GM18507 (cell line): ENCODE measurements at regions not wholly inside any gene's neighbourhood (a gene's known extent, or its start where the extent isn't known, plus 50 kb on each side); places are given as distances from the start of the nearest gene placed in this dataset.

Experiments used
- DNase-seq: peaks from one replicate; pipeline ENCODE4 v3.0.0; 2011; ENCODE audit warnings: low read depth; ENCODE audit not compliant: insufficient read length; ENCODE audit errors: extremely low spot score
- FAIRE-seq: peaks from 2 replicates; lab custom pipeline; 2011; peaks lifted over from hg19 to GRCh38; lab: Jason Lieb, UNC

DNA sequence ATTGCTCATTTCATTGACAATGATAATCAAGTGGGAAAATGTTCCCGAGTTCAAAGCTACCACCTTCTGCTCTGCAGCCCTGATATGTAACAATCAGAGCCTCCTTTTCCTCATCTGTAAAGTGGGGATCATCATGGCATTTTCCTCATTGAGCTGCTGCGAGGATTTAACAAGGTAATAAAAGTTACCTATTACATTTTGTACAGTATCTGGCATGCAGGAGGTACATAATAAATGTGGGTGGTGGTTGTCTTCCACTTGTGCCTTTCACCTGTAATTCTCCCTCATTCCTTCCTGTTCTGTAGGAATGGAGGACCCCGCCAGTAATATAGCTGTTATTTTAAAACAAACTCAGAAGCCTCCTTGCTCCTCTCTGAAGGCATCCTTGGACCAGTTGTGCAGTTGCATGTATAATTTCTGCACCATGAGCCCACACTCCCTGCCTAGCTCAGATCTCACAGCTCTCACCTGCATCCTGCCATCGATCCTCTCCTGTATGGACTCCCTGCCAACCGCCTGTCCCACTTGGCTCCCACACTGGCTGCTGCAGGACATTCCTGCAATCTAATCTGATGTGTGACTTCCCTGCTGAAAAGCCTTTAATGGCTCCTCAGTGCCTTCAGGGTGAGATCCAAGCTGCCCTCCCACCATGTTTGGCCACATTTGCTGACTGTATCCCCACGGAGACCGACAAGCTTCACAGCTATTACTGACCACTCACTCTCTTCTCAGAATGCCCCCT lies 350.4 kb downstream of the EN1 start:
- DNase-seq (no peak), FAIRE-seq (no peak)

DNA sequence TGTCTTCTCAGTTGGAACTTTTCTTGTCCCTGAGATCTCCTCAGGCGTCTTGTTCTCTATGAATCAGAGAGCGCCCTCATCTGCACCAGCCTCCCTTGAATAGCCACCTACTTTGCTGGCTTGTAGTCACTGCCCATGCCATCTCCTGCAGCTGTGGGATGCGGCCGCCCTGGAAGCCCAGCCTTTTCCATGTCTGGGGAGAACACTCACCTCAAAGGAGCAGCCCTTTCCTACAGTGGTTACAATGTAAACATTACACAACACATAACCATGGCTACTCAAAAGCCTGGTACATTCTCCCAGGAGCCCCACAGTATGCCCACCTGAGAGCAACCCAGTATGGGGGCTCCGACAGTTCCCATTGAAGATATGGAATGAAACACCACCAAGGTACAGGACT lies 351.0 kb downstream of the EN1 start:
- DNase-seq (no peak), FAIRE-seq (no peak)

DNA sequence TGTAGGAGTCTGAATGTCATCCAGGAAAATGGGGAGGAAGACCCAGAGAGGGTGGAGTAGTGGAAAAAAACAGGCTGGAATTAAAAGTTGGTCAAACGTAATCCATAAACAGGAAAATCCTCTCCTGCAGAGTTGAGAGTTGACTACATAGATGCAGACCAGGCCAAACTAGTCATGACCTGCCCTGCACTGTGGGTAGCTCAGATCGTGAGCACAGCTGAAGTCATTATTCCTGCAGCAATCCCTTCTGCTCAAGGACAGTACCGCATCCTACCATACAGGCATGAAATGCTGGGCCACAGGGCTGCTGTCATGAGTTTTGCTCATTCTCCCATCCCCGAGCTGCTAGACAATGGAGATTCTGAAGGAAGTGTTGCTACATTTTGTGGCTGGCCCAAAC lies 352.2 kb downstream of the EN1 start:
- FAIRE-seq (no peak), DNase-seq (no peak)

DNA sequence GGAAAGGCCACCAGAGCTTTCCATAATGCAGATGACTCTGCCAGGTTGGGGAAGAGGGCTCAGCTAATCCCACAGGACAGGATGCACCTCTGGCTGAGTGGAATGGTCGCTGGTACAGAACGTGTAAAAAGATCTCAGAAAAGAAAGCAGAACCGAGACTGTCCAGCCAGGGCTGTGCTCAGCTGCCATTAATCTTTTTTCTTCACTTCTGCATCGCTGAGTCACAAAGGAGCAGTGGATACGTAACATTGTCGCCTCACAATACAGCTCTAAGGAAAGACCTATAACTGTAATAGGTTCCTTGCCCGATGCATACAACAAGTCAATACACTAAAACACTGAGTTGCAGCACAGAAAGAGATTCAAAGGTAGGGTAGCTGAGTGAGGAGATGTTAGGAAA lies 354.2 kb downstream of the EN1 start:
- FAIRE-seq (no peak), DNase-seq (no peak)

DNA sequence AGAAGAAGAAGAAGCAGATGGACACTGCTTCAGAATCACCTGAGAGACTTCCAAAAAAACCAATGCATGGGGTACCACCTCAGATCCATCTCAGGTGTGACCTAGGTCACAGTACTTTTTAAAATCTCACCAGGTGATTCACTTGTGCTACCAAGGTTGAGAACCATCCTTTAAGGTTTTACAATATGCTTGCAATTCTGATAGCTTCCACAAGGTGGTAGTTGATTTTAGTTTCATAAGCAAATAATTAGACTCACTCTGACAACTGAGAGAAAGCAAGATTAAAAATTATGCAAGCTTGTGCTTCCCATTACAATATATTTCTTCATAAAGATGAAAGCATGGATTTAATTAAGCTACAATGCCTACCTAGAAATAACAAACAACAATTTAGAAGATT lies 355.1 kb downstream of the EN1 start:
- FAIRE-seq (no peak), DNase-seq (no peak)

DNA sequence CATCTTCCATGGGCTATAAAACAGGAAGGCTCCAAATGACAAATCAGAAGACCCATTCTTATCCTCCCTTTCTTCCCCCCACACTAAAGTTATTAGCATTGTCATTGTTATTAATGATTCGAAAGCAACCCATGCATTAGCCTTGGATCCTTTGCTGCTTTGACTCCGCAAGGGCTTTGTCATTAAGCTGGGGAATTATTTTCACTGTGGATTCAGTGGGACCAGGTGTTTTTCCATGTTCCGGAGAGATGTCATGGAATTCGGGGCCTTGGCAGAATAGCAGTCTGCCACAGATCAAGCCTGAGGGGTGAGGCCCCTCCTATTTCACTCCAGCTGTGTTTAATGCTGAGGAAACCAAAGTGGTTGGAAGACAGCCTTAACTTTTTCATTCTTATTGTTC lies 357.1 kb downstream of the EN1 start:
- FAIRE-seq: no peak
- DNase-seq: no peak

DNA sequence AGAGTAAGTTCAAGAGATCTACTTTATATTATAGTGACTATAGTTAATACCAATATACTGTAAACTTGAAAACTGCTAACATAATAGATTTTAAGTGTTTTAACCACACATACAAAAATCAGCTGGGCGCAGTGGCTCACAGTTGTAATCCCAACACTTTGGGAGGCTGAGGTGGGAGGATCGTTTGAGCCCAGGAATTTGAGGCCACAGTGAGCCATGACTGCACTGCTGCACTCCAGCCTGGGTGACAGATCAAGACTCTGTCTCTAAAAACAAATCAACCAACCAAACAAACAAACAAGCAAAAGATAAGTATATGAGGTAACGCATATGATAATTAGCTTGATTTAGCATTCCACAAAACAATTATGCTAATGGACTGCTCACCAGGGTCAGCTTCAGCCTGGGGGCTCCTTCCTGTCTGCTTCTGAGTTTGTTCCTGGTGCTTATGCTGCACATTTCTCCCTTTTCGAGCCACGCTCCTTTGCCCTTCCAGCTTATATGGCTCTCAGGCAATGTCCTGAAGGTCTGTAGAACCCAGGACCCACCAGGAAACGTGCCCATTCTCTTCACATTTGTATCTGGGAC lies 357.6 kb downstream of the EN1 start:
- DNase-seq (no peak), FAIRE-seq (no peak)

DNA sequence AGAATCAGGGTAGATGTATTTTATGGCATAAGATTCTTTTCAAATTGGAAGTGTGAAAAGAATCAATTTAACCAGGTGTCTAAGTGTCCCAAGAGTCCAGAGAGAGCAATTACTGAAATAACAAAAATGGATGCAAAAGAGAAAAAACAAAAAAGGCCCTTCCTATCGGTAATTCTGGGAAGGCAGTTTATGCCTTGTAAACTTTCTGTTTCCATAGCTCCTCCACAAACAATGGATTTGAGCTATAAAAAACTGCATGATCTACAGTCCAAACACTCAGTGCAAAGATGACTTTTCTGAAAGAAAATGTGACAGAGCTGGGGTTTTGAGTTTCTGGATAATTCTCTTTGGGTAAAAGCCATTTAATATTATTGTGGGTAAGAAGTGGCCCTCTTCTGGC lies 366.1 kb downstream of the EN1 start:
- no peak for FAIRE-seq
- no peak for DNase-seq

DNA sequence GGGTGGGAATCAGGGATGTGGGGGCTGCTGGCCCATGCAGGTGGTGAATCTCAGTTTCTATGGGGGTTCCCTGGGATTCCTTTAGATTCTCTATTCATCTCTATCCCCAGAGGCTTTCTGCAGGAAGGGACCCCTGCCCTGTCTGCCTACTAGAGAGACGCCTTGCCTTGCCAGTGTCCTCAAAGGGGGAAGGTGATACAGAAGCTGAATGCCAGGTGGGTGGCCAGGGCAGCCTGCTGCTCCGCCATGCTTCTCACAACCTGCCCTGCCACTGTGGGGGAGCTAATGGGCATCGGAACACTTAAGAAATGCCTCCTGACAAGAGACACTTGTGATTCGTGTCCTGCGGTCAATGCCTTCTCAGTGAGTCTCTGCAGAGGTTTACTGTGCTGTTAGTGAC lies 368.4 kb downstream of the EN1 start:
- FAIRE-seq (no peak), DNase-seq (no peak)

DNA sequence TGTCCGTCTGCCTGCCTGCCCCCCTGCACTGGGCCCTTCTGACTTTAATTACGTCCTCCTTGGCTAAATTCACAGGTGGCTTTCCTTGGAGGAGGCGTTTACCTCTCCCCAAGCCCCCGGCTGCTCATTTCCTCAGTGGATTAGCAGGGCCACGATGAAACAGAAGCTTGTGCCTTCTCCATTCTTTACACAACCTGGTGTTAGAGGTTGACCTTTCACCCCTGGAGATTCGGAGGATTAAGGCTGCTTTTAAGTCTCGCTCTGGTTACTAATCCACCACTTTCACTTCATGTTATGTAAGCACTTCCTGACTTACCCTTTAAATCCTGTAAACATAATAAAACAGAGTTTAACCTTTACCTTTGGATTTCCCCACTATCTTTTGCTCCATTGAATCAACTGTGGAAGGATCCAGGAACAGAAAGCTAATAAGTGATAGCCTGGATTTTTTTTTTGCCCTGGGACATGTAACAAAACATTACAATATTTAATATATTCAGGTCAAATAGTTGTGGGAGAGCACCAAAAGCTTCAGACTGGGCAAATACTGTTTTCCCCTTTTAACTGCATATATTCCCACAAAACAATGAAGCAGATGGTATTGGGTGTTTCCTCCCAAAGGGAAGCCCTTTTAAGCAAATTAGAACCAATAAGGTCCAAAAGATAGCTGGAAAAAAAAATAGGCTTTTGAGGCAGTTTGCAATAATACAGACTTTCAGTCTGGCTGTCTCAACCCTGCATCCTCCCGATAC lies 370.2 kb downstream of the EN1 start:
- FAIRE-seq: no peak
- DNase-seq: no peak

DNA sequence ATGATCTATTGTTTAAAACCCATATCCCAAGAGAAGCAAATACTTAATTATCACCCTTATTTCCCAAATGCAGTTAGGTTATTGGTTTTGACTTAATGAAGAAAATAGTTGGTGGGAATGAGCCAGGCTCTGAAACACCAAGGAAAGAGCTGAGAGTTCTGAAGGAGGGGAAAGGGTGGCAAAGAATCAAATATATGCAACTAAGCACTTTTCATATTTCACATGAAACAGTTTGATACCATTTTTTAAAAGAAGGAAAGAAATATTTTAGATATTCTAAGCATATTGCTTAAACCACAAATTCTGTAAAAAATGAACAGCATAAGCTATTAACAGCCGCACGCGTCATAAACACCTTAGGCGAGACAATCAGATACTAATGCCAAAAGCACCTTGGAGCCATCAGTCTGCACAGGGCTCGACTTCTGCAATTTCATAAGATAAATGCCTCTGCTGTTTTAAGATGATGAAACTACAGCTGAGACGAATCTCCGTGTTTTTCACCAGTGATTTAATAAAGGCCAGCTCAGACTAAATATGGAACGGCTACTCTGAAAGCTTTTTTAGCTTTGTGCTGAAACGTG lies 371.7 kb downstream of the EN1 start:
- DNase-seq (no peak), FAIRE-seq (no peak)

DNA sequence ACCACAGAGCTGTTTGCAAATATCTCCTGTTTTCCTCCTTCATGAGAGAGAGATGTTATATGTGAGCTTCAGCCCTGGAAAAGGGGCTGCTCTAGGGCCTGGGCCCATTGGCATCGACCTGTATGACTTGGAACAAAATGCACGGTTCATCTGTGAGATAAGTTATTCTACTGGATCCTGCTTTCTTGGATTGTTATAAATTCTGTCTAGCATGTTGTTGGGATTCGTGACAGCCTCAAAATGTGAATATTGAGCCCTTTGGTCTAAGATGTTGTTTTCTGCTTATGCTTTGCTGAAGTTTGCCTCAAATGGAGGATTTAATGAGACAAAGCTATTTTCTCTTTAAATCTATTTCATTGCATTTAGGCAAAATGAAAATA lies 372.9 kb downstream of the EN1 start:
- FAIRE-seq: no peak
- DNase-seq: no peak

DNA sequence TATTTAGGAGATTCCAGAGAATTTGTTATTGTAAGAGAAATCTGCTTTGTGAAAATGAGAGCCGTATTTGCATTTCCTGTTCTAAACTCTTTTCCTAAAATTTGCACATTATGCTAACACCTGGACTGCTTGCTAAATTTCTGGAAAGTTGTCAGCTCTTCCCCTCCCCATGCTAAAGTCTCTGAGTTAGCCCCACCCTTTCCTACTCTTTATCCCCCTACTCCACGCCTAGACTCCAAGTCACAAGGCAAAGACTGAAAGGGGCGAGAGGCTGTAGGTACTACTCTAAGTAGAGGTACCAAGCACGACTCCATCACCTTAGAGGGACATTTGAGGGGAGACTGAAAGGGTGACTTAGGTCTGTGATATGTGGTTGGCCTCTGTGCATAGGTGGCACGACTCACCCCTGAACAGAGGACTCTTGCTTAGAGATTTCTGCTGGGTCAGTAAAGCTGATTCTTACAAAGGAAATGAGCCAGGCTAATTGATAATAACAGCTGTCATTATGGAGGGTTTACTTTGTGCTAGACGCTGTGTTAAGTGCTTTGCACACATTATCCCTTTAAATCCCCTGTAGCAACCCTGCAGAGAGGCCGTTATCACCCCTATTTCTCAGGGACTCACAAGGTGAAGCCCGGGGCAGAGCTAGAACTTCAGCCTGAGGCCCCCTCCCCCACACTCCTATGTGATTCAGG lies 373.5 kb downstream of the EN1 start:
- FAIRE-seq (no peak), DNase-seq (no peak)

DNA sequence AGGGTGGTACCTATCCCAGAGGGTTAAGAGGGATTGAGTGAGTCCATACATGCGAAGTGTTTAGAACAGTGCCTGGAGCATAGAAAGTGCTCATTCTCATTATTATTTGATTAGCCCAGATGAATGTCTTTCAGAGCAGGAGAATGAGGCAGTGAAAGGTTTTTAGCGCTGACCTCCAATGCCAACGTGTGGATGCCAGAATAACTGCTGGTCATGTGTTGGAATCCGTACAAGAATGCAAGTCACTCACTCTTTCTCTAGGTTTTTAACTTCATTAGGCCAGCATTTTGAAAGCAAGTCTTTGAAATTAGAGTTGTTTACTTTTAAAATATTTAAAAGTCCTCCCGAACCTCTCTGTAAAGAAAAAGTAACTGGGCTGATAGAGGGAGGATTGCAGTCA lies 374.2 kb downstream of the EN1 start:
- DNase-seq (no peak), FAIRE-seq (no peak)

DNA sequence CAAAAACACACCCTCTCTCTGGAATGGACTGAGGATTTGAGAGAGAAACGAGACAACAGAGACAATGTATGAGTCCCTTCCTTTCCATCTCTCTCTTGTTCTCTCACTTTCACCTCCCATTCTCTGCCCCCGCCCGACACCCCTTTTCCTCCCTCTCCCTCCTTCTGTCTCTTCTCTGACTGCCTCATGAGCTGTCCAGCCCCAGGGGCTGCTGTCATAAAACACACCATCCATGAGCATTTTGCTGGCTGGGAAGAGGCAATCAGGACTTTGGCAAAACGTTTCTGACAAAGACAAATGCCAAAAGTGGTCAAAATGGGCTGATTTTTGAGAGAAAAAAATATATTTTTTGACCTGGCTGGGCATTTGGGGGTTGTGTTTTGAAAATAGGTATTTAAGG lies 377.2 kb downstream of the EN1 start:
- DNase-seq: no peak
- FAIRE-seq: no peak

DNA sequence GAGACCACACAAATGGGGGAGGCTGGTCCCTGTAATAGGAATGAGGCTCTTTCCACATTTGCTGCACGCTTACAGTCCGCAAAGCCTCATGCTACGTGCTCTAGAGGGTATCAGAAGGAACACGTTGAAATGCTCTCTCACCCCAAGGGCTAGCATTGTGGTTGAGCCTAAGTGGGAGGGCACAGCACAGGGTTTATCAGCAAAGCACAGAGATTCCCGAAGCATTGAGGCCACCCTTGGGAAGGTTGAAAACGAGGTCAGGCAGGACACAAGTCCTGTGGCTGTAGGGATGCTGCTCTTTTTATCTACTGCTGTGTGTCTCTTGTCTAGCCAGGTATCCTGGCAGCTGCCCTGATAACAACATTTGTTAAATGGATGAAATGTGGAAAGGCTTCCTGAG lies 378.3 kb downstream of the EN1 start:
- no peak for FAIRE-seq

DNA sequence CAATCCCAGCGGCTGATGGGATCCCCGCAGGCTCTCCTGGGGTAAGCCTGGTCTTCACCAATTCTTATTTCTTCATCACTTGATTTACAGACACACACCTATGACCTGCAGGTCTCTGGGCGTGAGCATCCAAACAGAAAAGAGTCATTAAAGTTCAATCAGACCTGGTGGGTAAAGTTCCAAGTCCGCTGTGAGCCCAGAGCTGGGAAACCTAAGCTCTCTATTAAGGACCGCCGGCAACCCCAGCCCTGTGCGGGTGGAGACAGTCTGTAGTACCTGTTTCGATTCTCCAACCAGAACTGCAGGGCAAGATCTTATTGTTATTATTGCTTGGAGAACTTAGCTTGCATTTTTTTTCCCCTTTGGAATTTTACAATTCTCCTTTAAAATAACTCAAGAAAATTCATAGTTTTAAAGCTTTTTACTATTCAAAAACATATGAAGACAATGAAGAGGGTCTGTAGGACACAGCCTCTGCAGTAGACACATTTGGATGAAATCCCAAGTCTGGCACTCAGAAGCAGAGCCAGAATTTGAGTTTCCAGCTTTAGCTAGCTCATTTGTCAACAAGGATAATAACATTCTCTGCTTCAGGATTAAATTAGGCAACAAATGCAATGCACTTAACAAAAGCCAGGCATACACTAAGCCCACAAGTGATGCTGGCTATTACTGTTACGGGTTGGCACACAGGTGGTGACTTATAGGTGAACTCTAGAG lies 376.4 kb downstream of the INSIG2 start:
- FAIRE-seq: no peak
- no peak for DNase-seq

More for the DNA sequence above, 378.3 kb downstream of the EN1 start:
- DNase-seq: no peak

DNA sequence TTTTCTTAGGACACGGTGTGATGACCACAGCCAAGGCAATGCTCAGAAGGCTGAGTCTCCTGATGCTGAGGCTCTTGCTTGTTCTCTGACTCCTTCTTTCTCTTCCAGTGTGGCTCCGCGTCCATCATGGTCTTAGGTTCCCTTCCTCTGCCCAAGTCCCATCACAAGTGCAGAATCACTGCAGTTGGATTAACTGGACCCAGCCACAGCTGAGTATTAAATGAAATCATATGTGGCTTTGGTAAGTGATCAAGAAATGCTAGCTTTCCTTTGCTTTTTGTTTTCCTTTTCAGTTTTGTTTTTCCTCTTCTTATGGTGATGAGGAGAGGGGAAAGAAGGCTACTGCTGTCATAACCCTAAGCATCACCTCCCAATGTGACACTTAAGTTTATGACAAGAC lies 375.8 kb downstream of the INSIG2 start:
- FAIRE-seq (no peak), DNase-seq (no peak)

DNA sequence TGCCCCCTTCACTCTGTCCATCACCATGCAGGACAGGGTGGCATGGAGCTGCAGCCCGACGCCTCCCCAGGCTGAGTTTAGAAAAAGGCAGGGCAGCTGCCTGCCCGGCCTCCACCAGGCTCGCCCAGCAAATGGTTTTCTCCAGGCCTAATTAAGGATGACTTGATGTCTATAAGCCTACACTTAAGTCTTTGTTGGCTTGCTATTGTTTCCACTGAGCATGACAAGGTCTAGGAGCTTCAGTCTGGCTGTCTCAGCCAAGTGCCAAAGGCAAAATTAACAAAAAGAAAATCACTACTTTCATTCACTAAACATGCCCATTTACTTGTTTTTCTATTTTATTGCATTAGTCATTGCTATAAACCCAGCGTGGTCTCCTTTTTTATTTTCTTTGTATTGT lies 372.2 kb downstream of the INSIG2 start:
- no peak for DNase-seq
- FAIRE-seq: no peak

DNA sequence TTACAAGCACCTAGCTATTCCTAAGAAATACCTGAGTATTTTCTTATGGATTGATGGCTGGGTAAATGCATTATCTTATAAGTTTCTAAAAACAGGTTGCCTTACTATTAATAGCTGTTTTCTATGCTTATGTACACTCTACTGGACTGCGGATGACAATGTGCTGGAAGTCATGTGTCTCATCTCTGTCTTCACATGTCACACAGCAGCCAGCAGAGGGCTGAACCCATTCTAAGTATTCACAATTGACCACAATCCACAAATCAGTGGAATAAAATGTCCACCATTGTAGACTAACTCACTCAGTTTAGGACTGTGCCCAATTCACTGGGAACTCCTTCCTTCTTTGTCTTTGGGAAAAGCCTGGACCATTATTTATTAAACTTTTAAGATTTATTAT lies 371.2 kb downstream of the INSIG2 start:
- DNase-seq (no peak), FAIRE-seq (no peak)
